HepG2 (cell line): ENCODE measurements at regions not wholly inside any gene's neighbourhood (a gene's known extent, or its start where the extent isn't known, plus 50 kb on each side); places are given as distances from the start of the nearest gene placed in this dataset.
A peak's percentile ranks its signal among the peaks of the same experiment; 100 is the strongest.

Experiments used
- ELF3 ChIP-seq: IDR thresholded peaks from 2 replicates; pipeline ENCODE4 v1.6.1; 2016; ENCODE audit warnings: missing genetic modification reagents, missing compliant biosample characterization
- FOXK1 ChIP-seq: sonication (generic); formaldehyde crosslinking; IDR thresholded peaks from 2 replicates; pipeline ENCODE4 v1.4.0; 2020; ENCODE audit warnings: low read depth, missing genetic modification reagents, borderline replicate concordance
- GATAD2A ChIP-seq: IDR thresholded peaks from 2 replicates; pipeline ENCODE4 v1.6.1; 2016
- HDAC1 ChIP-seq: sonication (generic); formaldehyde crosslinking; IDR thresholded peaks from 2 replicates; pipeline ENCODE4 v1.5.1; 2020; ENCODE audit warnings: mild to moderate bottlenecking, missing genetic modification reagents
- HMG20A ChIP-seq: IDR thresholded peaks from 2 replicates; pipeline ENCODE4 v1.6.1; 2016; ENCODE audit warnings: borderline replicate concordance
- HMG20B ChIP-seq: conservative IDR thresholded peaks from 2 replicates; pipeline ENCODE4 v1.6.1; 2016; ENCODE audit warnings: missing genetic modification reagents, missing compliant biosample characterization
- HNF4G ChIP-seq, 2 experiments: sonication (generic) in 1 of 2; formaldehyde crosslinking in 1 of 2; IDR thresholded peaks; 2 replicates each; pipeline versions ENCODE4 v1.4.0 to v1.6.1; 2011 to 2020; ENCODE audit warnings: borderline replicate concordance in 2 of 2, low read depth in 2 of 2, mild to moderate bottlenecking in 2 of 2, low read length in 1 of 2, missing genetic modification reagents in 1 of 2, moderate library complexity in 1 of 2
- JUN ChIP-seq: sonication (generic); formaldehyde crosslinking; IDR thresholded peaks from 2 replicates; pipeline ENCODE4 v1.4.0; 2020; ENCODE audit warnings: mild to moderate bottlenecking, missing genetic modification reagents
- MED13 ChIP-seq: sonication (generic); formaldehyde crosslinking; IDR thresholded peaks from 2 replicates; pipeline ENCODE4 v1.5.0; 2020; ENCODE audit warnings: missing genetic modification reagents
- NCOA2 ChIP-seq: sonication (generic); formaldehyde crosslinking; IDR thresholded peaks from 2 replicates; pipeline ENCODE4 v1.8.0; 2022; ENCODE audit warnings: inconsistent platforms
- NFYB ChIP-seq: sonication (generic); formaldehyde crosslinking; IDR thresholded peaks from 2 replicates; pipeline ENCODE4 v1.4.0; 2020; ENCODE audit warnings: missing genetic modification reagents
- NR2F1 ChIP-seq, 2 experiments: fragments of 450-650 bp in 1 of 2; formaldehyde crosslinking in 1 of 2; IDR thresholded peaks; 2 replicates each; pipeline versions ENCODE4 v1.5.0 to v1.6.1; 2016 to 2020; ENCODE audit warnings: mild to moderate bottlenecking in 1 of 2, missing compliant biosample characterization in 1 of 2, missing genetic modification reagents in 1 of 2, moderate library complexity in 1 of 2
- RARA ChIP-seq: IDR thresholded peaks from 2 replicates; pipeline ENCODE4 v1.6.1; 2016; ENCODE audit warnings: missing genetic modification reagents, missing compliant biosample characterization
- SIN3B ChIP-seq: fragments of 150-350 bp; IDR thresholded peaks from 2 replicates; pipeline ENCODE4 v1.6.1; 2014; ENCODE audit warnings: low read length
- SP1 ChIP-seq, 2 experiments: fragments of 450-650 bp in 1 of 2; sonication (generic) in 1 of 2; formaldehyde crosslinking in 1 of 2; IDR thresholded peaks; 2 replicates each; pipeline versions ENCODE4 v1.4.0 to v1.6.1; 2016 to 2020; ENCODE audit warnings: missing genetic modification reagents in 1 of 2
- TARDBP ChIP-seq: sonication (generic); formaldehyde crosslinking; IDR thresholded peaks from 2 replicates; pipeline ENCODE4 v1.8.0; 2022; ENCODE audit warnings: mild to moderate bottlenecking, missing genetic modification reagents
- TBX3 ChIP-seq: fragments of 450-650 bp; IDR thresholded peaks from 2 replicates; pipeline ENCODE4 v1.6.1; 2017; ENCODE audit warnings: antibody characterized with exemption, mild to moderate bottlenecking, inconsistent platforms, borderline replicate concordance
- ZNF235 ChIP-seq: sonication (generic); formaldehyde crosslinking; IDR thresholded peaks from 2 replicates; pipeline ENCODE4 v1.8.1; 2023; ENCODE audit warnings: mild to moderate bottlenecking, missing genetic modification reagents, borderline replicate concordance
- ZNF256 ChIP-seq: sonication (generic); formaldehyde crosslinking; conservative IDR thresholded peaks from 2 replicates; pipeline ENCODE4 v1.4.0; 2020; ENCODE audit warnings: missing genetic modification reagents
- ZNF335 ChIP-seq: sonication (generic); formaldehyde crosslinking; IDR thresholded peaks from 2 replicates; pipeline ENCODE4 v1.4.0; 2020; ENCODE audit warnings: missing genetic modification reagents
- ZNF460 ChIP-seq: sonication (generic); formaldehyde crosslinking; IDR thresholded peaks from 2 replicates; pipeline ENCODE4 v1.5.1; 2020; ENCODE audit warnings: missing genetic modification reagents, mild to moderate bottlenecking, borderline replicate concordance
- ZNF768 ChIP-seq: sonication (generic); formaldehyde crosslinking; IDR thresholded peaks from 2 replicates; pipeline ENCODE4 v1.4.0; 2020; ENCODE audit warnings: missing genetic modification reagents
- TF ChIP-seq, protein P1 (sequence below): sonication (generic); formaldehyde crosslinking; IDR thresholded peaks from 2 replicates; pipeline ENCODE4 v1.4.0; 2020; ENCODE audit warnings: mild to moderate bottlenecking, missing genetic modification reagents
- TF ChIP-seq, protein P2 (sequence below): sonication (generic); formaldehyde crosslinking; IDR thresholded peaks from 2 replicates; pipeline ENCODE4 v1.4.0; 2020; ENCODE audit warnings: missing genetic modification reagents
- TF ChIP-seq, protein P3 (sequence below): sonication (generic); formaldehyde crosslinking; IDR thresholded peaks from 2 replicates; pipeline ENCODE4 v1.5.0; 2020; ENCODE audit warnings: missing genetic modification reagents
- TF ChIP-seq, protein P4 (sequence below): sonication (generic); formaldehyde crosslinking; IDR thresholded peaks from 2 replicates; pipeline ENCODE4 v1.5.0; 2020; ENCODE audit warnings: mild to moderate bottlenecking, missing genetic modification reagents

DNA sequence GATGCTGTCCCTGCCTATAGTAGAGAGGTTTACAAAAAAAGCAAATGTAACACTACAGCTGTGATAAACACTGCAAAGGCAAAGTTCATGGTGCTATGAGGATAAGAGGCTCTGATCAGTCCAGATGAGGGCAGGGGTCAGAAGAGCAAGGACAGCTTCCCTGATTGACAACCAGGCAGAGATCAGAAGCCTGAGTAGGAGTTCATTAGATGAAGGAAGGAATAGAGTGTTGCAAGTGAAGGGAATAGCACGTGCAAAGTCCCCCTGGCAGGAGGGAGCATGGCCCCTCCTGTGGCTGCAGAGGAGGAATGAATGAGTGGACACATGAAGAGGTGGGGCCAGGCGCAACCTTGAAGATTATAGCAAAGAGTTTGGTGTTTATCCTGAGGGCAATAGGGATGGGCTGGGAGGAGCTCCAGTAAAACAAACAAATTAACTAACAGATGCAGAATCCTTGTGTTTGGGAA is 208.4 kb upstream of the IRX5 start (continued):
- TF ChIP-seq, protein P1, sequence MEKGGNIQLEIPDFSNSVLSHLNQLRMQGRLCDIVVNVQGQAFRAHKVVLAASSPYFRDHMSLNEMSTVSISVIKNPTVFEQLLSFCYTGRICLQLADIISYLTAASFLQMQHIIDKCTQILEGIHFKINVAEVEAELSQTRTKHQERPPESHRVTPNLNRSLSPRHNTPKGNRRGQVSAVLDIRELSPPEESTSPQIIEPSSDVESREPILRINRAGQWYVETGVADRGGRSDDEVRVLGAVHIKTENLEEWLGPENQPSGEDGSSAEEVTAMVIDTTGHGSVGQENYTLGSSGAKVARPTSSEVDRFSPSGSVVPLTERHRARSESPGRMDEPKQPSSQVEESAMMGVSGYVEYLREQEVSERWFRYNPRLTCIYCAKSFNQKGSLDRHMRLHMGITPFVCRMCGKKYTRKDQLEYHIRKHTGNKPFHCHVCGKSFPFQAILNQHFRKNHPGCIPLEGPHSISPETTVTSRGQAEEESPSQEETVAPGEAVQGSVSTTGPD (CRISPR knock-in tag): no peak
- peak; percentile 51; the same call in 1 of the 2 replicates for TF ChIP-seq RARA
- TF ChIP-seq MED13 (CRISPR knock-in tag): no peak
- no peak for TF ChIP-seq FOXK1 (CRISPR knock-in tag)
- no peak for TF ChIP-seq ZNF460 (CRISPR knock-in tag)
- TF ChIP-seq NFYB (CRISPR knock-in tag): no peak
- TF ChIP-seq, protein P2, sequence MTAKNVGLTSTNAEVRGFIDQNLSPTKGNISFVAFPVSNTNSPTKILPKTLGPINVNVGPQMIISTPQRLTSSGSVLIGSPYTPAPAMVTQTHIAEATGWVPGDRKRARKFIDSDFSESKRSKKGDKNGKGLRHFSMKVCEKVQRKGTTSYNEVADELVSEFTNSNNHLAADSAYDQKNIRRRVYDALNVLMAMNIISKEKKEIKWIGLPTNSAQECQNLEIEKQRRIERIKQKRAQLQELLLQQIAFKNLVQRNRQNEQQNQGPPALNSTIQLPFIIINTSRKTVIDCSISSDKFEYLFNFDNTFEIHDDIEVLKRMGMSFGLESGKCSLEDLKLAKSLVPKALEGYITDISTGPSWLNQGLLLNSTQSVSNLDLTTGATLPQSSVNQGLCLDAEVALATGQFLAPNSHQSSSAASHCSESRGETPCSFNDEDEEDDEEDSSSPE: no peak
- 0 out of 2 replicates have a peak, but pooled peaks have one; percentile 30 for TF ChIP-seq TBX3
- TF ChIP-seq SIN3B: no peak
- no peak for TF ChIP-seq HNF4G (IDR thresholded peaks at IDR 0.05; ENCODE audit: borderline replicate concordance, low read depth, low read length)
- no peak for TF ChIP-seq HNF4G (CRISPR knock-in tag; IDR thresholded peaks at IDR 0.05; ENCODE audit: borderline replicate concordance, low read depth)
- TF ChIP-seq TARDBP (CRISPR knock-in tag): no peak
- no peak for TF ChIP-seq ZNF235 (CRISPR knock-in tag)
- TF ChIP-seq, protein P3, sequence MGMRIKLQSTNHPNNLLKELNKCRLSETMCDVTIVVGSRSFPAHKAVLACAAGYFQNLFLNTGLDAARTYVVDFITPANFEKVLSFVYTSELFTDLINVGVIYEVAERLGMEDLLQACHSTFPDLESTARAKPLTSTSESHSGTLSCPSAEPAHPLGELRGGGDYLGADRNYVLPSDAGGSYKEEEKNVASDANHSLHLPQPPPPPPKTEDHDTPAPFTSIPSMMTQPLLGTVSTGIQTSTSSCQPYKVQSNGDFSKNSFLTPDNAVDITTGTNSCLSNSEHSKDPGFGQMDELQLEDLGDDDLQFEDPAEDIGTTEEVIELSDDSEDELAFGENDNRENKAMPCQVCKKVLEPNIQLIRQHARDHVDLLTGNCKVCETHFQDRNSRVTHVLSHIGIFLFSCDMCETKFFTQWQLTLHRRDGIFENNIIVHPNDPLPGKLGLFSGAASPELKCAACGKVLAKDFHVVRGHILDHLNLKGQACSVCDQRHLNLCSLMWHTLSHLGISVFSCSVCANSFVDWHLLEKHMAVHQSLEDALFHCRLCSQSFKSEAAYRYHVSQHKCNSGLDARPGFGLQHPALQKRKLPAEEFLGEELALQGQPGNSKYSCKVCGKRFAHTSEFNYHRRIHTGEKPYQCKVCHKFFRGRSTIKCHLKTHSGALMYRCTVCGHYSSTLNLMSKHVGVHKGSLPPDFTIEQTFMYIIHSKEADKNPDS (CRISPR knock-in tag): no peak
- no peak for TF ChIP-seq ZNF335 (CRISPR knock-in tag)
- no peak for TF ChIP-seq JUN
- no peak for TF ChIP-seq ZNF256
- no peak for TF ChIP-seq HMG20B (CRISPR knock-in tag)
- TF ChIP-seq NR2F1 (CRISPR knock-in tag; IDR thresholded peaks at IDR 0.05): peak; percentile 78 to 85; a peak in 3 of 4 replicates
- no peak for TF ChIP-seq HMG20A (CRISPR knock-in tag)
- no peak for TF ChIP-seq ZNF768 (CRISPR knock-in tag)
- TF ChIP-seq HDAC1 (CRISPR knock-in tag): 0 out of 2 replicates have a peak, but pooled peaks have one; percentile 40
- no peak for TF ChIP-seq NCOA2
- TF ChIP-seq ELF3: no peak
- peak; percentile 21; the same call in 1 of the 2 replicates for TF ChIP-seq GATAD2A (CRISPR knock-in tag)
- TF ChIP-seq, protein P4, sequence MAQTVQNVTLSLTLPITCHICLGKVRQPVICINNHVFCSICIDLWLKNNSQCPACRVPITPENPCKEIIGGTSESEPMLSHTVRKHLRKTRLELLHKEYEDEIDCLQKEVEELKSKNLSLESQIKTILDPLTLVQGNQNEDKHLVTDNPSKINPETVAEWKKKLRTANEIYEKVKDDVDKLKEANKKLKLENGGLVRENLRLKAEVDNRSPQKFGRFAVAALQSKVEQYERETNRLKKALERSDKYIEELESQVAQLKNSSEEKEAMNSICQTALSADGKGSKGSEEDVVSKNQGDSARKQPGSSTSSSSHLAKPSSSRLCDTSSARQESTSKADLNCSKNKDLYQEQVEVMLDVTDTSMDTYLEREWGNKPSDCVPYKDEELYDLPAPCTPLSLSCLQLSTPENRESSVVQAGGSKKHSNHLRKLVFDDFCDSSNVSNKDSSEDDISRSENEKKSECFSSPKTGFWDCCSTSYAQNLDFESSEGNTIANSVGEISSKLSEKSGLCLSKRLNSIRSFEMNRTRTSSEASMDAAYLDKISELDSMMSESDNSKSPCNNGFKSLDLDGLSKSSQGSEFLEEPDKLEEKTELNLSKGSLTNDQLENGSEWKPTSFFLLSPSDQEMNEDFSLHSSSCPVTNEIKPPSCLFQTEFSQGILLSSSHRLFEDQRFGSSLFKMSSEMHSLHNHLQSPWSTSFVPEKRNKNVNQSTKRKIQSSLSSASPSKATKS (CRISPR knock-in tag): no peak
- TF ChIP-seq SP1 (IDR thresholded peaks at IDR 0.05): no peak
- TF ChIP-seq SP1 (CRISPR knock-in tag; IDR thresholded peaks at IDR 0.05): no peak
